Nephron (organoid): ENCODE measurements at regions not wholly inside any gene's neighbourhood (a gene's known extent, or its start where the extent isn't known, plus 50 kb on each side); places are given as distances from the start of the nearest gene placed in this dataset.

Source experiments
- H3K27ac Mint-ChIP-seq, 3 experiments: 2 replicates each; pipeline ENCODE4 v1.8.0; 2020; ENCODE audit warnings: mixed read lengths in 3 of 3, mild to moderate bottlenecking in 2 of 3, moderate library complexity in 1 of 3
- H3K27me3 Mint-ChIP-seq: 2 replicates; pipeline ENCODE4 v1.8.0; 2021; ENCODE audit warnings: low read depth, mild to moderate bottlenecking, moderate library complexity, mixed read lengths
- H3K36me3 Mint-ChIP-seq: 2 replicates; pipeline ENCODE4 v1.8.0; 2020; ENCODE audit warnings: low read depth, mixed read lengths
- H3K4me1 Mint-ChIP-seq: 2 replicates; pipeline ENCODE4 v1.8.0; 2020; ENCODE audit warnings: mixed read lengths
- H3K4me3 Mint-ChIP-seq, 3 experiments: 2 replicates each; pipeline ENCODE4 v1.8.0; 2020; ENCODE audit warnings: mild to moderate bottlenecking in 3 of 3, mixed read lengths in 3 of 3, moderate library complexity in 2 of 3
- H3K9me3 Mint-ChIP-seq: 2 replicates; pipeline ENCODE4 v1.8.0; 2020; ENCODE audit warnings: mixed read lengths
- TF ChIP-seq, protein P1 (sequence below), 3 experiments: fragments of 200-600 bp; sonication (generic); IDR thresholded peaks; one replicate each; pipeline ENCODE4 v1.5.0; 2021; ENCODE audit warnings: antibody characterized with exemption in 3 of 3; ENCODE audit not compliant: unreplicated experiment in 3 of 3

DNA sequence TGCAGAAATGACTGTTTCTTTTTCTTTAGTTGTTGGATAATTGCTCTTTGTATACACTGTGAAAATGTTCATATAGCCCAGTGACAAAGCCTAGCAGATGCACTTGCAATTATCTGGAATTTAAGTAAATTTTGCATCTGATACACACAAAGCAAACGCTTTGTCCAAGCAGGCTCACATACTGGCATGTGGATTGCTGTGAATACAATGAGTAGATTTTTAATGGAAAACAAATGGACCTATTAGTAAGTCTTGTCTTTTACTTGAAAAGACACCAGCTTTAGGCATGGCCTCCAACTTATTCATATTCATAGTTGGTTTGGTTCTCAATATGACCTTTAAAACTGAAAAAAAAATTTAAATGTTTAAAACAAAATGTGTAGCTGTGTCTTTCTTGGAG is 1299.8 kb upstream of the WWC1 start:
- Mint-ChIP-seq H3K27me3 (peaks cover 5% of the 10 kb centered on the region), H3K36me3 (no peaks in the 10 kb centered on the region), H3K27ac (no peak overlapping the region), H3K4me3 (no peak overlapping the region), H3K4me1 (peaks cover 23% of the 10 kb centered on the region), H3K9me3 (no peaks in the 10 kb centered on the region)
- TF ChIP-seq, protein P1, sequence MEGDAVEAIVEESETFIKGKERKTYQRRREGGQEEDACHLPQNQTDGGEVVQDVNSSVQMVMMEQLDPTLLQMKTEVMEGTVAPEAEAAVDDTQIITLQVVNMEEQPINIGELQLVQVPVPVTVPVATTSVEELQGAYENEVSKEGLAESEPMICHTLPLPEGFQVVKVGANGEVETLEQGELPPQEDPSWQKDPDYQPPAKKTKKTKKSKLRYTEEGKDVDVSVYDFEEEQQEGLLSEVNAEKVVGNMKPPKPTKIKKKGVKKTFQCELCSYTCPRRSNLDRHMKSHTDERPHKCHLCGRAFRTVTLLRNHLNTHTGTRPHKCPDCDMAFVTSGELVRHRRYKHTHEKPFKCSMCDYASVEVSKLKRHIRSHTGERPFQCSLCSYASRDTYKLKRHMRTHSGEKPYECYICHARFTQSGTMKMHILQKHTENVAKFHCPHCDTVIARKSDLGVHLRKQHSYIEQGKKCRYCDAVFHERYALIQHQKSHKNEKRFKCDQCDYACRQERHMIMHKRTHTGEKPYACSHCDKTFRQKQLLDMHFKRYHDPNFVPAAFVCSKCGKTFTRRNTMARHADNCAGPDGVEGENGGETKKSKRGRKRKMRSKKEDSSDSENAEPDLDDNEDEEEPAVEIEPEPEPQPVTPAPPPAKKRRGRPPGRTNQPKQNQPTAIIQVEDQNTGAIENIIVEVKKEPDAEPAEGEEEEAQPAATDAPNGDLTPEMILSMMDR (IDR thresholded peaks at IDR 0.05; ENCODE audit: unreplicated experiment in 3 of 3) = no peak

DNA sequence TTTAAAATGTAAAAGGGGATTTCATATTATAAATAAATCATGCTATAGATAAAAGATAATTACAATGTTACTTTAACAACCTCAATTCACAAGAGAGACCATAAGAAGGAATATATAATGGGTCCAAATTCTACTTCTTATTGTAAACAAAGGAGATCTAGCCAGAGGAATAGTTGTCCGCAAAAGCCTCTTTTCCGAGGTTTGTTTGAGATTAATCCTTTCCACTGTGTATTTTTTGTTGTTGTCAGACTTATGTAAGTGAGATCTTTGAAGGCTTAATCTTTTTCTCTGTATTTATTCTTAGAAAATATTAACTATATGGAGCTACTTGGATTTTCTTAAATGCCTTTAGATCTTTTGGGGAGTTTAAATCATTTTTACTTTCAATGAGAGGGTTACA is 1299.3 kb upstream of the WWC1 start:
- Mint-ChIP-seq H3K4me3 (no peak overlapping the region), H3K9me3 (no peaks in the 10 kb centered on the region), H3K27ac (peak overlapping the region in 1 of 3 experiments; percentile 47), H3K27me3 (peaks cover 5% of the 10 kb centered on the region), H3K36me3 (no peaks in the 10 kb centered on the region), H3K4me1 (peaks cover 23% of the 10 kb centered on the region)
- TF ChIP-seq, protein P1 (IDR thresholded peaks at IDR 0.05; ENCODE audit: unreplicated experiment in 3 of 3) = no peak

DNA sequence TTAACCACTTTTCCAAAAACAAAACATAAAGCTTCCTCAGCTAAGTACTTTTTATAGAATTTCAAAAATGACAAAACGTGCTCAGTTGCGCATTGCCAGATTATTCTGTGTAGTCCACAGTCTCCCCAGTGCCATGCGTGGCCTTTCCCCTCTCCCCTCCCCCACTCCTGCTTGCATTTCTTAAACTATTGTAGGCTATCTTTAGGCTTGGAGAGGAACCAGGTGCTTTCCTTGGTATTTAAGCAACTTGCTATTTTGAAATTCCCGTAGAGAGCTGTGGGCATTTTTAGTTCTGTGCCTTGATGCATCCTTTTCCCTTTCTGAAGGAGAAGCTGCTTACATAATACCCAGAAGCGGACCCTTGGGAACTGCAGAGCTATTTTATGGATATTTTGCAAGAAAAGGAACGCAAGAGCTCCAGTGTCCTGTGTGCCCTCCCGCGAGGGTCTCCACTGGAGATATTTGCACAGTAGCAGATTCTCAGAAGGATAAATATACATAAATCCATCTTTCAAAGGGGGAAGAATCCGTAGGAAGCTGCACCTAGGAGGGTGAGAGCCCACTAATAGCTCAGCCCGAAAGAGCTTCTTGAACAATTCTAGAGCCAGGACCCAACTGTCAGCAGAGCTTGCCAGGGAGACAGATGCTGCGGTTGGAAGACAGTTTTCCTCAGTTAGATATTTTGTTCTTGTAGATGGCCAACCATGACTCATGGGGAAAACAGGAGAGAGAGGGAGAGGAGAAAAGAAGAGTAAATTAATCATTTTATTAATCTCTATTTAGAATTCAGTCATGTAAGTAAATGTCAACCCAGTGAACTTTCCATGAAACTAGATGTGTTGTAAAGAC is 1298.3 kb upstream of the WWC1 start:
- TF ChIP-seq, protein P1 (IDR thresholded peaks at IDR 0.05; ENCODE audit: unreplicated experiment in 3 of 3) = no peak
- Mint-ChIP-seq H3K27me3 (peaks cover 5% of the 10 kb centered on the region), H3K9me3 (no peaks in the 10 kb centered on the region), H3K27ac (peak overlapping the region in 1 of 3 experiments; percentile 47), H3K36me3 (no peaks in the 10 kb centered on the region), H3K4me3 (no peak overlapping the region), H3K4me1 (peaks cover 23% of the 10 kb centered on the region)

DNA sequence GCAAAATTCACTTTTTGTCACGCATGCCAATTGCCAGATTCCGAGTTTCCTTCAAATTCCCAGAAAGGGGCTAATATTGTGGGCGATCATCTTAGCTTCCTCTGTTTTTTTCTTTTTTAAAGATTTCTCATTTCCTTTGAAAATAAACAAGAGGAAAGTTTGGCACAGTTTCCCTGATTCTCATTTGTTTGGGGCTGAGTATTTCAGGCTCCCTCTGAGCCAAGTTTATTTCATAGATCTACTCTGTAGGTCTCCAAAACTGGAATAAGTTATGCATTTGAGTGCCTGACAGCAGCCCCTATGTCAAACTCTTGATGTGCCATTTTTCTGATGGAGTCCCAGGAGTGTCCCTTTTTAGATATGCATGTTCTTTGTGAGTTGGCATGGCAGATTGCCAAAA is 1297.2 kb upstream of the WWC1 start:
- TF ChIP-seq, protein P1 (IDR thresholded peaks at IDR 0.05; ENCODE audit: unreplicated experiment in 3 of 3) = no peak
- no peaks in the 10 kb centered on the region for H3K27me3 Mint-ChIP-seq

GRCh38 chr5:167001246-167001645 is 1290.2 kb upstream of the WWC1 start:
- no peaks in the 10 kb centered on the region for H3K9me3 Mint-ChIP-seq
- H3K36me3 Mint-ChIP-seq = no peaks in the 10 kb centered on the region
- TF ChIP-seq, protein P1 (IDR thresholded peaks at IDR 0.05; ENCODE audit: unreplicated experiment in 3 of 3) = no peak
- no peak overlapping the region for H3K4me3 Mint-ChIP-seq
- no peaks in the 10 kb centered on the region for H3K4me1 Mint-ChIP-seq
- H3K27ac Mint-ChIP-seq = no peak overlapping the region
- no peaks in the 10 kb centered on the region for H3K27me3 Mint-ChIP-seq

More for the DNA sequence above, 1297.2 kb upstream of the WWC1 start:
- H3K36me3 Mint-ChIP-seq = no peaks in the 10 kb centered on the region
- no peak overlapping the region for H3K27ac Mint-ChIP-seq
- H3K4me1 Mint-ChIP-seq = peaks cover 23% of the 10 kb centered on the region
- no peaks in the 10 kb centered on the region for H3K9me3 Mint-ChIP-seq
- no peak overlapping the region for H3K4me3 Mint-ChIP-seq

DNA sequence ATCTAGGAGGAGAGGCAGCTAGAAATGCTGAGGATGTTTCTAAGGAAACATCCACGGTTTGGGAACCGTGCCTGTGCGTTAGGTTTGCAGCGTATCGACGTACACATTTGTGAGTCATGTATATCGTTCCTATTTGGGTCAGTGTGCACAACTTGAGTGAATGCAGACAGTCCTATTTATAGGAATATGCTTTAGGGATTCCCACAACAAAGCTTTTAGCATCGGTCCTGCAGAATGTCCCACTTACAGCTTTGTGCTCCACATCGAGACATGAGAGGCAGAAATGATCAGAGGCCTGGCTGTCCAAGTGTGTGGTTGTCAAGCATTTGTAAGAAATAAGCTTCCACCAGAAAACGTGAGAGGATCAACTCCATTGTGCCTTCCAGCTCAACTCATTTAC is 1282.7 kb upstream of the WWC1 start:
- H3K9me3 Mint-ChIP-seq = no peaks in the 10 kb centered on the region
- H3K27me3 Mint-ChIP-seq = no peaks in the 10 kb centered on the region
- no peak overlapping the region for H3K4me3 Mint-ChIP-seq
- no peaks in the 10 kb centered on the region for H3K4me1 Mint-ChIP-seq
- no peaks in the 10 kb centered on the region for H3K36me3 Mint-ChIP-seq
- H3K27ac Mint-ChIP-seq = no peak overlapping the region
- TF ChIP-seq, protein P1 (IDR thresholded peaks at IDR 0.05; ENCODE audit: unreplicated experiment in 3 of 3) = no peak
